Loucy (cell line): ENCODE measurements at regions not wholly inside any gene's neighbourhood (a gene's known extent, or its start where the extent isn't known, plus 50 kb on each side); places are given as distances from the start of the nearest gene placed in this dataset.

ENCODE experiments used
- H2AFZ ChIP-seq: fragments of 200-600 bp; sonication (generic); 2 replicates; pipeline ENCODE4 v1.6.0; 2016; ENCODE audit warnings: antibody characterized with exemption, mild to moderate bottlenecking, low read length, moderate library complexity
- H3F3A ChIP-seq: fragments of 200-600 bp; 2 replicates; pipeline ENCODE4 v1.6.0; 2016; ENCODE audit warnings: antibody characterized with exemption, low read depth, mild to moderate bottlenecking
- H3K27me3 ChIP-seq: fragments of 200-600 bp; sonication (generic); 2 replicates; pipeline ENCODE4 v1.6.1; 2014; ENCODE audit warnings: low read length, mild to moderate bottlenecking; ENCODE audit not compliant: insufficient read depth, poor library complexity, severe bottlenecking
- H3K36me3 ChIP-seq: fragments of 200-600 bp; sonication (generic); 2 replicates; pipeline ENCODE4 v1.6.1; 2016; ENCODE audit warnings: low read length; ENCODE audit not compliant: insufficient read depth
- H3K4me1 ChIP-seq: fragments of 200-600 bp; sonication (generic); 2 replicates; pipeline ENCODE4 v1.5.1; 2014; ENCODE audit warnings: low read length, mild to moderate bottlenecking; ENCODE audit not compliant: insufficient read depth, poor library complexity, severe bottlenecking
- H3K4me2 ChIP-seq: fragments of 200-600 bp; sonication (generic); 2 replicates; pipeline ENCODE4 v1.6.0; 2014; ENCODE audit warnings: antibody characterized with exemption, low read length, low read depth, mild to moderate bottlenecking; ENCODE audit not compliant: poor library complexity, severe bottlenecking
- H3K4me3 ChIP-seq: fragments of 200-600 bp; sonication (generic); 2 replicates; pipeline ENCODE4 v1.5.1; 2014; ENCODE audit warnings: low read length, mild to moderate bottlenecking, mixed read lengths; ENCODE audit not compliant: poor library complexity, severe bottlenecking
- H3K79me2 ChIP-seq: fragments of 200-600 bp; sonication (generic); 2 replicates; pipeline ENCODE4 v1.6.1; 2014; ENCODE audit warnings: low read length; ENCODE audit not compliant: insufficient read depth
- H3K9ac ChIP-seq: fragments of 200-600 bp; sonication (generic); 2 replicates; pipeline ENCODE4 v1.6.0; 2014; ENCODE audit warnings: mild to moderate bottlenecking, low read depth, low read length, moderate library complexity; ENCODE audit not compliant: poor library complexity, severe bottlenecking
- H3K9me2 ChIP-seq: fragments of 200-600 bp; sonication (generic); replicated peaks from 2 replicates; pipeline ENCODE4 v1.6.1; 2016; ENCODE audit warnings: low read depth, low read length, mixed read lengths
- H3K9me3 ChIP-seq: fragments of 200-600 bp; sonication (generic); 2 replicates; pipeline ENCODE4 v1.6.1; 2014; ENCODE audit warnings: mild to moderate bottlenecking, antibody characterized with exemption, low read length, low read depth; ENCODE audit not compliant: insufficient read depth
- H4K20me1 ChIP-seq: fragments of 200-600 bp; sonication (generic); 2 replicates; pipeline ENCODE4 v1.6.0; 2014; ENCODE audit warnings: antibody characterized with exemption, low read length, mild to moderate bottlenecking; ENCODE audit not compliant: insufficient read depth, poor library complexity, severe bottlenecking
- CTCF ChIP-seq: fragments of 200-600 bp; sonication (generic); conservative IDR thresholded peaks from 2 replicates; pipeline ENCODE4 v1.5.1; 2014; ENCODE audit warnings: mild to moderate bottlenecking, antibody characterized with exemption, low read length
- EZH2phosphoT487 ChIP-seq: fragments of 200-600 bp; IDR thresholded peaks from 2 replicates; pipeline ENCODE4 v1.6.1; 2018; ENCODE audit warnings: antibody characterized with exemption, mild to moderate bottlenecking, moderate library complexity, borderline replicate concordance

GRCh38 chr14:76277586-76278130, 98.3 kb upstream of the ESRRB start:
- H3K4me1 ChIP-seq: no peaks in the 10 kb centered on the region
- no peaks in the 10 kb centered on the region for H4K20me1 ChIP-seq
- H2AFZ ChIP-seq: no peak overlapping the region
- no peaks in the 10 kb centered on the region for H3F3A ChIP-seq
- no peaks in the 10 kb centered on the region for H3K27me3 ChIP-seq
- no peak for TF ChIP-seq CTCF
- TF ChIP-seq EZH2phosphoT487: no peak
- H3K9me3 ChIP-seq: no peaks in the 10 kb centered on the region
- no peak overlapping the region for H3K9ac ChIP-seq
- no peaks in the 10 kb centered on the region for H3K79me2 ChIP-seq
- no peaks in the 10 kb centered on the region for H3K36me3 ChIP-seq
- H3K4me3 ChIP-seq: no peak overlapping the region
- no peak overlapping the region for H3K4me2 ChIP-seq
- H3K9me2 ChIP-seq: no peaks in the 10 kb centered on the region

GRCh38 chr14:76280221-76280620, 95.7 kb upstream of the ESRRB start:
- no peak overlapping the region for H3K9ac ChIP-seq
- no peaks in the 10 kb centered on the region for H3K36me3 ChIP-seq
- H3K4me2 ChIP-seq: no peak overlapping the region
- H3K9me3 ChIP-seq: no peaks in the 10 kb centered on the region
- no peaks in the 10 kb centered on the region for H3K9me2 ChIP-seq
- TF ChIP-seq CTCF (no peak), EZH2phosphoT487 (no peak)
- H3K4me3 ChIP-seq: no peak overlapping the region
- no peaks in the 10 kb centered on the region for H3K27me3 ChIP-seq
- no peaks in the 10 kb centered on the region for H4K20me1 ChIP-seq
- H3K79me2 ChIP-seq: no peaks in the 10 kb centered on the region
- H3F3A ChIP-seq: no peaks in the 10 kb centered on the region
- no peaks in the 10 kb centered on the region for H3K4me1 ChIP-seq
- no peak overlapping the region for H2AFZ ChIP-seq

- Histone ChIP-seq H3K9ac (no peak overlapping the region), H3F3A (no peaks in the 10 kb centered on the region), H3K36me3 (no peaks in the 10 kb centered on the region), H3K4me2 (no peak overlapping the region), H3K9me3 (no peaks in the 10 kb centered on the region), H4K20me1 (no peaks in the 10 kb centered on the region), H3K4me3 (no peak overlapping the region), H3K4me1 (no peaks in the 10 kb centered on the region), H2AFZ (no peak overlapping the region), H3K79me2 (no peaks in the 10 kb centered on the region), H3K9me2 (no peaks in the 10 kb centered on the region), H3K27me3 (no peaks in the 10 kb centered on the region)
- TF ChIP-seq CTCF (no peak), EZH2phosphoT487 (no peak)
These were observed 93.4 kb upstream of the ESRRB start for GRCh38 chr14:76282581-76282980.
